Endodermal cell (in vitro differentiated cells): ENCODE measurements at regions not wholly inside any gene's neighbourhood (a gene's known extent, or its start where the extent isn't known, plus 50 kb on each side); places are given as distances from the start of the nearest gene placed in this dataset.

Experiments used
- DNase-seq: peaks from one replicate; pipeline ENCODE4 v3.0.0-alpha.2; 2017
- H3K27ac ChIP-seq: 2 replicates; pipeline ENCODE4 v1.5.1; 2013; ENCODE audit warnings: mild to moderate bottlenecking, low read depth, low read length, moderate library complexity
- H3K27me3 ChIP-seq: 2 replicates; pipeline ENCODE4 v1.6.1; 2013; ENCODE audit warnings: mild to moderate bottlenecking, low read length, moderate library complexity; ENCODE audit not compliant: insufficient read depth, control insufficient read depth, poor library complexity, severe bottlenecking
- H3K36me3 ChIP-seq: 2 replicates; pipeline ENCODE4 v1.7.0; 2013; ENCODE audit warnings: mild to moderate bottlenecking, low read length, moderate library complexity; ENCODE audit not compliant: control insufficient read depth, insufficient read depth
- H3K4me1 ChIP-seq: one replicate; pipeline ENCODE4 v1.7.0; 2013; ENCODE audit warnings: low read length; ENCODE audit not compliant: control insufficient read depth, insufficient read depth
- H3K4me3 ChIP-seq: 2 replicates; pipeline ENCODE4 v1.5.1; 2013; ENCODE audit warnings: mild to moderate bottlenecking, low read length, moderate library complexity
- H3K9ac ChIP-seq: 2 replicates; pipeline ENCODE4 v1.6.1; 2013; ENCODE audit warnings: mild to moderate bottlenecking, low read length, moderate library complexity; ENCODE audit not compliant: poor library complexity, severe bottlenecking; ENCODE audit errors: extremely low read depth
- H3K9me3 ChIP-seq: 2 replicates; pipeline ENCODE4 v1.6.1; 2013; ENCODE audit warnings: mild to moderate bottlenecking, low read length, moderate library complexity; ENCODE audit not compliant: control insufficient read depth
- H3K27ac Mint-ChIP-seq: 2 replicates; pipeline ENCODE4 v1.8.0; 2020; ENCODE audit warnings: mixed read lengths
- H3K27me3 Mint-ChIP-seq: 2 replicates; pipeline ENCODE4 v1.8.0; 2021; ENCODE audit warnings: mild to moderate bottlenecking, mixed read lengths; ENCODE audit not compliant: insufficient read depth
- H3K36me3 Mint-ChIP-seq: 2 replicates; pipeline ENCODE4 v1.8.0; 2020; ENCODE audit warnings: low read depth, mixed read lengths
- H3K4me1 Mint-ChIP-seq: 2 replicates; pipeline ENCODE4 v1.8.0; 2020; ENCODE audit warnings: mixed read lengths
- H3K4me3 Mint-ChIP-seq: 2 replicates; pipeline ENCODE4 v1.8.0; 2020; ENCODE audit warnings: mild to moderate bottlenecking, moderate library complexity, mixed read lengths
- H3K9me3 Mint-ChIP-seq: 2 replicates; pipeline ENCODE4 v1.8.0; 2020; ENCODE audit warnings: mild to moderate bottlenecking, mixed read lengths
- WGBS, 2 experiments: methylation state at CpG; one replicate each; pipeline versions ENCODE4 v1.1.5 to v1.1.7; 2013; ENCODE audit warnings: missing lambda C conversion rate in 2 of 2, mixed read lengths in 1 of 2; ENCODE audit not compliant: insufficient coverage in 1 of 2, insufficient read length in 1 of 2; 5-methylcytosine and 5-hydroxymethylcytosine counted together
- TF ChIP-seq, protein P1 (sequence below): fragments of 200-600 bp; sonication (generic); conservative IDR thresholded peaks from 2 replicates; pipeline ENCODE4 v1.5.0; 2021; ENCODE audit warnings: antibody characterized with exemption, mild to moderate bottlenecking

DNA sequence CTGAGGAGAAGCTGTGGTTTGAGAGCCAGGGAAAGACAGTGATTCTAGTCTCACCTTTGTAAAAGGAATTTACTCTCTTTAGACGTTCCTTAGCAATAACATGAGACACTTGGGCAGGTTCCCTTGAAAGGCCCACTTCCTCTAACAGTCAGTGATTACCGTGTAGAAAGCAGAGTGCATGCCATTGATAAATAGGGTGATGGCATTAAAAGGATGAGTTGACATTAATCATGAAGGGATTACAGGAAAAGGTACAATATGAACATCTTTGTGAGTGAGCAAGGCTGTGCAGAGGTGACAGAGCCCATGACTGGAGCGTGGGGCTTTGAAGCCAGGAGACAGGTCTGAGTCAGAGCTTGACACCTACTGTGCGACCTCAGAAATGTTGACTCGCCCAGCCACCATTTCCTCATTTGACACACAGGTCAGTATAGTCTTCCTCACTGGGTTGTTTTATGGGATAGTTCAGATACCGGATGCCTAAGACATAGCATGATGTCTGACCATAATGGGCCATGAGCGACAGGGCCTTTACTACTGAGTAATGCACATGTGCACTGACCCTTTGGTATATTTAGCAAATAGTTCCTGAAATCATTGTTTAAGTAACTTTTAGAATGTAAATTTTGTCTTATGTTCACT lies 341.7 kb upstream of the MTNR1B start:
- Histone ChIP-seq H3K27me3 (no peaks in the 10 kb centered on the region), H3K27ac (peak overlapping the region; percentile 70), H3K4me1 (no peaks in the 10 kb centered on the region), H3K9ac (no peak overlapping the region), H3K4me3 (no peak overlapping the region), H3K9me3 (no peaks in the 10 kb centered on the region), H3K36me3 (no peaks in the 10 kb centered on the region)
- no peaks in the 10 kb centered on the region for H3K27me3 Mint-ChIP-seq
- no peak for DNase-seq
- TF ChIP-seq, protein P1, sequence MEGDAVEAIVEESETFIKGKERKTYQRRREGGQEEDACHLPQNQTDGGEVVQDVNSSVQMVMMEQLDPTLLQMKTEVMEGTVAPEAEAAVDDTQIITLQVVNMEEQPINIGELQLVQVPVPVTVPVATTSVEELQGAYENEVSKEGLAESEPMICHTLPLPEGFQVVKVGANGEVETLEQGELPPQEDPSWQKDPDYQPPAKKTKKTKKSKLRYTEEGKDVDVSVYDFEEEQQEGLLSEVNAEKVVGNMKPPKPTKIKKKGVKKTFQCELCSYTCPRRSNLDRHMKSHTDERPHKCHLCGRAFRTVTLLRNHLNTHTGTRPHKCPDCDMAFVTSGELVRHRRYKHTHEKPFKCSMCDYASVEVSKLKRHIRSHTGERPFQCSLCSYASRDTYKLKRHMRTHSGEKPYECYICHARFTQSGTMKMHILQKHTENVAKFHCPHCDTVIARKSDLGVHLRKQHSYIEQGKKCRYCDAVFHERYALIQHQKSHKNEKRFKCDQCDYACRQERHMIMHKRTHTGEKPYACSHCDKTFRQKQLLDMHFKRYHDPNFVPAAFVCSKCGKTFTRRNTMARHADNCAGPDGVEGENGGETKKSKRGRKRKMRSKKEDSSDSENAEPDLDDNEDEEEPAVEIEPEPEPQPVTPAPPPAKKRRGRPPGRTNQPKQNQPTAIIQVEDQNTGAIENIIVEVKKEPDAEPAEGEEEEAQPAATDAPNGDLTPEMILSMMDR = no peak
- H3K4me1 Mint-ChIP-seq = peaks cover 6% of the 10 kb centered on the region
- WGBS, 2 experiments = 77 to 88% methylated on average over 5 to 7 of the region's 7 CpGs
- H3K4me3 Mint-ChIP-seq = no peak overlapping the region
- H3K36me3 Mint-ChIP-seq = no peaks in the 10 kb centered on the region
- H3K27ac Mint-ChIP-seq = no peak overlapping the region
- no peaks in the 10 kb centered on the region for H3K9me3 Mint-ChIP-seq

DNA sequence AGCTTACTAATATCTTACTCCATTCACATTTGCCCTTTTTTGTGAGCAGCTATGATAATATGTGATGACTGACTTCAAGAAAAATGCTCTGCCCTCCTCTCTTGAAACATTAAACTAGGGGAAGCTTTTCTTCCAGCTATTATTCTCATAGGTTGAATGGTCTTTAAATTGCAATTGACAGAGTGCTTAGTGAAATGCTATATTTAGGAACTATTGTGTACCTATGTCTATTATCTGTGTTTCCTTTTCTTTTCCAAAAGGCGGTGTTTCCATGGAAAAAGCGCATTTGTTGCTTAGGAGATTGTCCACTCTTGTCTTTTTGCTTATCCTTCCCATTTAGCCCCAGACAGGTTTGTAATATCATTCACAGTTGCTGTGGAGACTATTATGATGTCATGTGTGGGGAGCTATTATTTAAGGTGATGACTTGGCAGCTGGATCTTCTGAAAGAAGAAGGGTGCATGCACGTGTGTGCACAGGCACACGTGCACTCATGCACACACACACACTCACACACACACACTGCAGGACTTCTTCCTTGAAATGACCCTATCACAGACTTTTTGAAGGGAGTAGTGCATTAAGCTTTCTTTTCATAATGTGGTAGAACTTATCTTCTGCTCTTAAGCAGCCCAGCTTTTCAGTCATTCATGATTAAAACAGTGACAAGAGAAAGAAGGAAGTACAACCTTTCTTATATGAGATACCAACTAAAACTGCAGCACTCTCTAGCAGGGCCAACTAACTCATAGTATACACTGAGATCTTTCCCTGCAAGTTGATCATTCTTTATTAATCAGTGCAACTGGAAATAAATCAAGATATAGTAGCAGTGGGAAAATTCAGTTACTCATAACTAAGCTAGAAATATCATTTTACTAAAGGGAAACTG lies 340.8 kb upstream of the MTNR1B start:
- no peaks in the 10 kb centered on the region for H3K36me3 Mint-ChIP-seq
- Histone ChIP-seq H3K36me3 (no peaks in the 10 kb centered on the region), H3K9me3 (no peaks in the 10 kb centered on the region), H3K4me3 (no peak overlapping the region), H3K9ac (no peak overlapping the region), H3K4me1 (no peaks in the 10 kb centered on the region), H3K27me3 (no peaks in the 10 kb centered on the region), H3K27ac (peak overlapping the region; percentile 70)
- H3K4me1 Mint-ChIP-seq = peaks cover 7% of the 10 kb centered on the region
- TF ChIP-seq, protein P1 = no peak
- H3K27ac Mint-ChIP-seq = no peak overlapping the region
- H3K4me3 Mint-ChIP-seq = no peak overlapping the region
- no peak for DNase-seq
- no peaks in the 10 kb centered on the region for H3K27me3 Mint-ChIP-seq
- 100% methylated on average over 2 of the region's 4 CpGs; no CpG with 5 or more reads in 1 of the 2 experiments for WGBS, 2 experiments
- H3K9me3 Mint-ChIP-seq = no peaks in the 10 kb centered on the region

DNA sequence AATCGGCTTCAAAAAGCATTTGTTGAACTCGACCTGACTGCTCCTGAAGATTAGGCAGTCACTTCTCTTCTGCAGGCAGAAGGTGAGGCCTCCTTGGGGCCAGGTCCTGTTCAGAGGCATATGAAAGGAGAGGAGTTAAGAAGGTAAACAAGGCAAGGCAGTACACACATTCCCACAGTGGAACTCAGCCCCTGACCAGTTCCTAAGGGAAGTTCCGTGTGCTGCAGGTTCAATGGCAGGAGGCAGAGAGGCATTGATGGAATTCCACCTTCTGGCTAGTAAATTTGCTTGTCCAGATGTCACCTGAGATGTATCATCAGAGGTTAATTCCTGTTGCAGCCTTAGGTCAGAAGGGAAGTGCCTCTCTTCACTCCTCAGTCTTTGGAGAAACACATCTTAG lies 337.0 kb upstream of the MTNR1B start:
- no peaks in the 10 kb centered on the region for H3K27me3 Mint-ChIP-seq
- Histone ChIP-seq H3K27me3 (no peaks in the 10 kb centered on the region), H3K4me1 (no peaks in the 10 kb centered on the region), H3K9ac (no peak overlapping the region), H3K36me3 (no peaks in the 10 kb centered on the region), H3K9me3 (no peaks in the 10 kb centered on the region), H3K4me3 (no peak overlapping the region), H3K27ac (no peak overlapping the region)
- TF ChIP-seq, protein P1 = no peak
- peaks cover 7% of the 10 kb centered on the region for H3K4me1 Mint-ChIP-seq
- no peak overlapping the region for H3K4me3 Mint-ChIP-seq
- peak overlapping the region; percentile 71 for H3K27ac Mint-ChIP-seq
- peak; percentile 49 for DNase-seq
- H3K36me3 Mint-ChIP-seq = no peaks in the 10 kb centered on the region
- 80 to 100% methylated on average over 2 to 3 of the region's 3 CpGs for WGBS, 2 experiments
- H3K9me3 Mint-ChIP-seq = no peaks in the 10 kb centered on the region
